ENCODE measurements at regions not wholly inside any gene's neighbourhood (a gene's known extent, or its start where the extent isn't known, plus 50 kb on each side); places are given as distances from the start of the nearest gene placed in this dataset.

- no peak for TF ChIP-seq CTCF (IDR thresholded peaks at IDR 0.05)
- no peak for TF ChIP-seq POLR2AphosphoS5 (IDR thresholded peaks at IDR 0.05)
- no peak for TF ChIP-seq POLR2A (IDR thresholded peaks at IDR 0.05)
- no peak for TF ChIP-seq EP300 (IDR thresholded peaks at IDR 0.05)
Measured at GRCh38 chr1:82091265-82091664, 290.5 kb downstream of the ADGRL2 start.

Measured in upper lobe of left lung (tissue), 4 donors.